GM19452 (cell line): ENCODE measurements at regions not wholly inside any gene's neighbourhood (a gene's known extent, or its start where the extent isn't known, plus 50 kb on each side); places are given as distances from the start of the nearest gene placed in this dataset.

Experiments
- ATAC-seq: cut with Tn5 transposase; IDR thresholded peaks from one replicate; pipeline ENCODE4 v1.9.1; 2021; ENCODE audit not compliant: unreplicated experiment

DNA sequence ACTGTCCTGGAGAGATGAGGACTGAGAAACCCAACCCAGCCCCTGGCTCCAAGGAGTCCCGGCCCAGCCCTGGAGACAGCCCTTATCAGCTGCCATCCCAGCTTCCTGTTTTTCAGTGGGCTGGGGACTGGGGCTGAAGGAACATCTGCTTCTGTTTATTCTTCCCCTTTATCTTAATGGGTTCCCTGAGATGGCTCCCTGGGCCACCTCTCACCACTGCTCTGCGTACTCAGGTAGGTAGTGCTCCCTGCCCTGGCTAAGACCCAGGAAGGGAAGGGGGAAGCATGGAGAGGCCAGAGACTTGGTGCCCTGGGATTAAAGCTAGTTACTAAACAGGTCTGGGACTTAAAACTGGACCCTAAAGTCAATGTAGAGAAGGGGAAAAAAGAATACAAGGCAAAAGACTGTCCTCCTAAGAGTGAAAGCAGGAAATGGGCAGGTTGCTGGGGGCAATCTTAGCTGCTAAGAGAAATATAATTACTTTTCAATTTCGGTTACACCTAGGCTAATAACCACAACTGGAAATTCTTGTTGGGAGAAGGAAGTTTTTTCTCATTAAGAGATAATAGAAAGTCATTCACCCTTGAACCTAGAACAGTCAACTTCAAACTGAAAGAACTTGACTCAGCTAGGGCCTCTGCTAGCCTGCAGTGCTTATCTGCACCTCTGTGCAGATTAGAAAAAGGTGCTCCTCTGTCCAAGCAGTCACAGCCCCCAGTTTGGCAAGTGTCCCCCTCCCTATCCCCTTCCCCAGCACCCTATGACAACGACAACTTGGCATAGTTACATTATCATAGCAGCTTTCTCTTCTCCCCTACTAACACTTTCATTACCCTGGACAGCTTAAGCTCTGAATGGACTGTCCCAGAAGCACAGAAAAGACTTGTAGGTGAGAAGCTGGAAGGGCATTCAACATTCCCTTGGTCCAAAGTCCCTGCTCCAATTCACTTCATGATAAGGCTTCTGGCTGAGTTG, 65.6 kb upstream of the KDM7A start:
- peak; percentile 60 for ATAC-seq

DNA sequence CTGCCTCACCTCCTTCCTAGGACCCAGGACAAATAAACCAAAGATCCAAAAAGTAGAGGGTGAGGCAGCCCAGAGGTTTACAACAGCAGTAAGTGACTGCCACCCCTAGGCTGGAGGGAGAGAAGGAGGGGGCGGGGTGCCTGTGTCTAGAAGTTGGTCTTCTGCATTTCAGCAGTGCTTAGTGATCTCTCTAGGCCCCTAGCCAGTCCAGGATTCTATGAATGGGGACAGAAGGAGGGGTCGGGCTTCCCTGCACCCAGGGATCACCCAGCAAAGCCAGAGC, 62.8 kb upstream of the KDM7A start:
- no peak for ATAC-seq

DNA sequence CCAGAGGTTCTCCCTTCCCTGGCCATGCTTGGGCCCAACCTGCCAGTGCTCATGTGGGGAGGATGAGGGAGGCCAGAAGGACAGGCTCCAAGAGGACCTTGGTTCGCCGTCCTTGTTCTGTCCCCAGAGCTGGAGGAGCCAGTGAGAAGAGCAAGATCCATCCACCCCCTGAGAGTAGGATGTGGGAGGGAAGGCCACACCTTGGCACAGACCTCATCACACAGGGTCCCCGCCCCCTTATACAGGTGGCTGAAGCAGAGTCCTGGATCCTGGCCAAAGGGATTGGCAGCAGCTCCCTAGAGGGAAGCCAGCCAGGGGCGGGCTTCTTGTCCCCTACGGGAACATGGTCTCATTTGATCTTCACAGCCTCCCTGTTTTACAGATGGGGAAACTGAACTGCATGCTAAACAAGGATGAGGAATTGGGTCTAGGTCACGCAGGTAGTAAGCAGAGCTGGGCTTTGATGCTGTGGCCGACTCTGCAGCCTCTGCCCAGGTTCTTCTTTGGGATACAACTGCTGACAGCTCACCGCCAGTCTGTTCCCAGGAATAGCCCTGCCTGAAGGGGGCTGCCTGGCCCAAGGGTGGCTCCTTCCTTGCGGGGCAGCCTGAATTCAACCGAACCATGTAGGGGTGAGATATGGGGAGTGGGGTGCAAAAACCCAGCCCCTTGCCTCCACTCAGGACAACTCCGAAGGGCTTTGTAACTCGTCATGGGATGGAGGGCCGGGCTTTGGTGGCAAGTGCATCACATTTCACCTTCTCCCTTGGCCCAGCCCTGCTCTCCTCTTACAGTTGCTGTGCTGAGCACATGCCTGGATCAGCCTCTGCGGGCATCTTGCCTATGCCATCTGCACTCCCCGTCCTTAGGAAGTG, 62.2 kb upstream of the KDM7A start:
- ATAC-seq, result no peak

DNA sequence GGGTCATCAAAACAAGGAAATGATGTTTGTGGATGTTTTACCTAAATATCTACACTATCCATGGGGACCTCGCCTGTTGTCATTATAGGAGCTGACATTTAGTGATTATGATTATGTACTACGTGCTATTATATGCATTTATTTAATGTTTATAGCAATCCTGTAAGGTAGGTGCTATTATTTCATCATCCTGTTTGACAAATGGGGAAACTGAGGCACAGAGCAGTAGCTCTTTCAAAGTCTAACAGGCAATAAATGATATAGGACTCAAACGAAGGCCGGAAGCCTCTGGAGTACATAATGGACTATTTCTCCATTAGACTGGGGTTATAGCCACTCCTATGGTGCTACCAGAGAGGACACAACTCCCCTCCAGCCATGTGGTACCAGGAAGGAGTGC, 60.6 kb upstream of the KDM7A start:
- no peak for ATAC-seq

DNA sequence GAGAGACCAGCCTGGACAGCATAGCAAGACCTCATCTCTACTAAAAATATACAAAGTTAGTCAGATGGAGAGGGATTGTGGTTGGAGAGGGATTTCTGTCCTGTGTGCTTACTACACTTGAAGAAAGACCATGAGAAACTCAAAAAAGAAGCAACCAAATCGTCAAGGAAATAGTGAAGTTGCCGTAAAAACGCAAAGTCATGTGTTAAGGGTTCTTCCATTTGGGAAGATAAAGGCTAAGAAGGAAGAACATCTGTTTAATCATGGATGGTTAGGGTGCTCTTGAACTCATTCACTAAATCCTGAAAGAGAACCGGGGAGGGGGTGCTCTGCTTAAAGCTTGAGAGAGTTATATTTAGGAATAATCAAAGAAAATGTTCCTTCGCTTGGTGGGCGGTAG, 59.8 kb upstream of the KDM7A start:
- no peak for ATAC-seq

DNA sequence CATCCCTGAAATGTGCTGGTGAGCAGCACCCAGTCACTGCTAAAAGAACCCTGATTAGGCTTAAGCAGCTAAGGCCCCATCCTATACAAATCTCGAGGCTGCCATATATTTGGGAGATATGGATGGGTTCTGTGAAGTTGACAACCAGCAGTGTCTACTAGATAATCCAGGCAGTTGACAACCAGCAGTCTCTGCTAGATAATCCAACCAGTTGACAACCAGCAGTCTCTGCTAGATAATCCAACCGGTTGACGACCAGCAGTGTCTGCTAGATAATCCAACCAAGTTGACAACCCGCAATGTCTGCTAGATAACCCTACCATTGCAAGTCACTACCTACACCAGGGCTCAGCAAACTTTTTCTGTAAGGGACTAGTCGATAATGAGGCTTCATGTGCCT, 58.3 kb upstream of the KDM7A start:
- ATAC-seq, result no peak

DNA sequence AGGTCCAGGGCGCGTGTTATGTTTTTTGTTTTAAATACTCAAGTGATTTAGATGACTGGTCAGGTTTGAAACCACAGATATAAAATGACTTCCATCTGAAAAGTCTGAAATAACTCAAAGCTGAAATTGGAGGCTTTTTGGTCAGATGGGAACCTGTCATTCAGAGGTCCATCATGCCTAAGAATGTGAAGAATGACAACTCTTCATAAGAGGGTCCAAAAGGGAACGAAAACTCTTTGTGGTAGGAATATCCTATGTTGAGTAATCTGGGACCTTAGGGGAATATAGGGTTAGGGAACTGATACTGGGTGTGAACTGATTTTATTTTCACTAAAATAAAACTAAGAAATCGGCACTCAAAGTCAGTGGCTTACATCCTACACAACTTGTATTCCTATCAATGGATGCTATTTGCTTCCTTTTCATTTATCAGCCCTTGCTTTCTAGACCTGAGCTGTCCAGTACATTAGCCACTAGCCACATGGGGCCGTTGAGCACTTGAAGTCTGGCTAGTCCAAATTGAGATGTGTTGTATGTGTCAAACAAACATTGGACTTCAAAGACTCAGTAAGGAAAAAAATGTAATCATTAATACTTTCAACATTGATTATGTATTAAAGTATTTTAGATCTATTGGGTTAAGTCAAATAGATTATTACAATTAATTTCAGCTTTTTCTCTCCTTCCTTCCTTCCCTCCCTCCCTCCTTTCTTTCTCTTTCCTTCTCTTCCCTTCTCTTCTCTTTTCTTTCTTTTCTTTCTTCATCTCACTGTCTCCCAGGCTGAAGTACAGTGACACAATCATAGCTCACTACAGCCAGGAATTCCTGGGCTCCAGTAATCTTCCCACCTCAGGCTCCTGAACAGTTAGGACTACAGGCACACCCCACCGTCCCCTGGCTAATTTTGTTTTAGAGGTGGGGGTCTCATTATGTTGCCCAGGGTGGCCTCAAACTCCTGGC, 56.5 kb upstream of the KDM7A start:
- no peak for ATAC-seq

DNA sequence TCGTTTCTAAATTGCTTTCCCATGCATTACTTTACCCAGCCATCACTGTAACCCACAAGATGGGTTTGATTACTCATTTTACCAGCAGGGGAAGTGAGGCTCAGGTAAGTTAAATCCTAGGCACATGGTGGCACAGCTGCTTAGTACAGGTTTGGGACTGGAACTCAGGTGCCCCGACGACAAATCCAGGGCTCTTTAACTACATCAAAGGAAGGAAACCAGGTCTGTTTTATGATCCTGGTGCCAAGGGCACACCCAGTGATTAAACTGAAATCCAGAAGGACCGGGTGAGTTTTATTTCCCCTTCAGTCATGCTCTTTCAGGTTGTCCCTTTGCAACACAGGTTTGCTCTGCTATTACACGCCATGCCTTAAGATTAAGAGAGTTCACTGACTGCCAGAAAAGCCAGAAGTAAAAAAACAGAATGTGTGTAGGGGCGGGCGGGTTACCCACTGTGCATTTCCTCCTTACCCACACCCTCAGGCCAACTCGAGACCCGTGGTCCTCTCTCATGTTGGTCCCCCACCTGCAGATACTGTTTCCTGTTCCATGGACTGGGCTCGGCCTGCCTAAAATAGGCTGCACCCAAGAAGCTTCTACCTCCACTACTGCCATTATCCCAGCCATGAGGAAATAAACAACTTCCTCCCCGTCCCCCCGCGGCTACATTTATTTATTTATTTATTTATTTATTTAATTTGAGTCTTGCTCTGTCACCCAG, 55.1 kb upstream of the KDM7A start:
- no peak for ATAC-seq

DNA sequence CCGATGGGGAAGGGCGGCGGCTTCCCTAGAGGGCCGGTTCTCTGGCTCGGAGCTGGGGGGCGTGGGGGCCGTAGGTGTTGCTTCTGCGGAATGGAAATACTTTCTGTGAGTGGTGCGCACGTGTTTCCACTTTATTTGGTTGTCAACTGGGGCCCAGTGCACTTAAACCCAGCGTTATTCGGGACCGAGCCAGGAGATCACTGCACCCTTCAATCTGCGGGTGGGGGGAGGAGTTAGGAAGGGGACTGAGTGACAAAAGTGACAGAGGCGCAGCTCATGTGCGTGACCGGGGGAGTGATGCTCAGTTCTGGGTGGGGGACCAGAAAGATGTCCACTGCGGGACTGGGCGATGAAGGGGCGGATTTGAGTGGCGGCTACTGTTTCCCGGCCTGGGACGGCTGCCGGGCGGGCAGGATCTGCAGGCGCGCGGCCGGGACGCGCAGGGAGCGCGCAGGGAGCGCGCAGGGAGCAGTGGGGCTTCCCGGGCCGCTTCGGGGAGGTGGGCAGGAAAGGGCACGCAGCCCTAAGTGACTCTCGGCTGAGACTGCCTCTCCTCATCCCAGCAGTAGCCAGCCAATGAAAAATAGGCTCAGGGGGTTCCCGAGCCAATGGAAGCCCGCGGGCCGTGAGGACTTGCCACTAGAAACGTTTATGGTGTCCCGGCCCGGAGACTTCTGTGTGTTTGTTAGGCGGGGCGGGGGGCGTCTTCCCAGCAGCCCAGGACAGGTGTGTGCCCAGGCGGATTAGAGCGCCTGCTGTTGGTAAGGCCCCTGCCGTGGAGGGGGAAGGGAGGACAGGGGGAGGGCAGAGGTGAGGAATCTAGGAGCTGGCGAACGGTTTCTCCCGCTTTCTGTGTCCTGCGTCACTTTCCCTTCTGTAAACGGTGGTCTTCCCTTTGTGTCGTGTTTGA, 54.3 kb upstream of the KDM7A start:
- ATAC-seq, result no peak

DNA sequence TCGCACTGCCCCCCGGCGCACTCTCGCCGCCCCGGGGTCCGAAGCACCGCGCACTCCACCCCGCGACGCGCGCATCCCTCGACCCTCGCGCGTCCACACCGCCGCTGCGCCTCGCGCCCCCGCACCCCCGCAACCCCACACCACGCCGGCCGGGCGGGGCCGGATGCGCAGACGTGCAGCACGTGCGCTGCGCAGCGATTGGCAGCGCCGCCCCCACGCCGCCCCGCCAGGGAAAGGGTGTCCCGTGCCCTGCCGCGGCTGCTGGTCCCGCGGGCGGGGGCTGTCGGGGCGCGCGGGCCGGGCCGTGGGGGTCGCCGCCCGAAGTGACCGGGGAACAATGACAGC, 53.7 kb upstream of the KDM7A start:
- no peak for ATAC-seq

DNA sequence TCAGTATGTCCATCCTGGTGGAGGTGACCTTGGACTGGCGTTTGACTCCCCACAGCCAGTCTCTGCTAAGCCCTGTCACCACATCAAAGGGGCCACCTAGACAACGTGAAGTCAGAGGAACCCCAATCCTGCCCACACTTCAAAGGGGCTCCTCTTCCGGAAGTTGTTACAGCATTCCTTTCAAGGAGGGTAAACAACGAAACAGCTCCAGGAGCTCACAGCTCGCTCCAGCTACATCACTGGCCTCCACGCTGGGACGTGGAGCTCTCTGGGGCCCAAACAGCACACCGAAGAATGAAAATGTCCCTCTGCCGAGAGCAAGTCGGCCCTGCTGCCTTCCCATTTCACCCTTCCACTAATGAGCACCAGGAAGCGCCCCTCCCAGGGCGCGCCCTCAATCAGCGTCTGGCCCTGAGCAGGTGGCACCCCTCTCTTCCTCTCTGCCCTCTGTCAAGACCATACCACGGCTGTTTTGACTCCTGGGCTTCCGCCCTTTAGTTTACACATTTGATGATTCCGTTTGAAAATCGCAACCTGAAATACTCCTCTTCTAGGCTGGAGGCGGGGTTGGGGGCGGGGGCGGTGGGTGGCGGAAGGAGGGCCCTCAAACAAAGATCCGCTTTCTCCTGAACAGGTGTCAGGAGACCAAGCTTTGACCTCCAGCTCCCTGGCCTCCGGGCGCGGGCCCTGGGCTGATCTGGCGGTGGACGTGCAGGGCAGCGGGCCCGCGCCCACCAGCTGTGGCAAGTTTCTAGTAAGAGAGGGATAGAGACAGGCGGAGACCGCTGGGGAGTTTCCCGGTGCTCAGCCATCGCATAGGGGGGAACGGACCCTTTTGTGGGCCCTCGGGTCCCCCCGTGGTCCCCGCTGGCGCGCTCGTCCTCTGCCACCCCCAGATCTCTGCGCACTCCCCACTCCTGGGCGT, 53.1 kb upstream of the KDM7A start:
- ATAC-seq, result no peak

DNA sequence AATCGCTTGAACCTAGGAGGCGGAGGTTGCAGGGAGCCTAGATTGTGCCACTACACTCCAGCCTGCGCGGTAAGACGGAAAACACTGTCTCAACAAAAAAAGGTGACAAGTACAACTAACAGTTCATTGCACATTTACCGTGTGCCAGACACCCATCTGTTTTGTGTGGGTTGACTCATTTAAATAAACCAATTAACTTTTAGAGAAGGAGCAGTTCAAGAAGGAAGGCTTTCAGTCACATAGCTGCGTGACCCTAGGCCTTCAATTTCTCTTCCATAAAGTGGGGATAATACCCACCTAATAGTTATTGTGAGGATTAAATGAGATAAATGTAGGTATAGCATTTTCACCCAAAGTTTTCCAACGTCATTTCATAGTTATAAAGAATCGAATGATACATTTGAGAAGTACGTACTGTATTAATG, 52.3 kb upstream of the KDM7A start:
- ATAC-seq, result no peak
